C4-2B (cell line): ENCODE measurements at regions not wholly inside any gene's neighbourhood (a gene's known extent, or its start where the extent isn't known, plus 50 kb on each side); places are given as distances from the start of the nearest gene placed in this dataset.

Experiments
- H3K27ac ChIP-seq: fragments of 450-650 bp; 2 replicates; pipeline ENCODE4 v1.5.1; 2017
- ZFX ChIP-seq: fragments of 450-650 bp; IDR thresholded peaks from 2 replicates; pipeline ENCODE4 v1.6.1; 2017
- TF ChIP-seq, protein P1 (sequence below): fragments of 450-650 bp; conservative IDR thresholded peaks from 2 replicates; pipeline ENCODE4 v1.5.1; 2017; ENCODE audit warnings: mild to moderate bottlenecking

DNA sequence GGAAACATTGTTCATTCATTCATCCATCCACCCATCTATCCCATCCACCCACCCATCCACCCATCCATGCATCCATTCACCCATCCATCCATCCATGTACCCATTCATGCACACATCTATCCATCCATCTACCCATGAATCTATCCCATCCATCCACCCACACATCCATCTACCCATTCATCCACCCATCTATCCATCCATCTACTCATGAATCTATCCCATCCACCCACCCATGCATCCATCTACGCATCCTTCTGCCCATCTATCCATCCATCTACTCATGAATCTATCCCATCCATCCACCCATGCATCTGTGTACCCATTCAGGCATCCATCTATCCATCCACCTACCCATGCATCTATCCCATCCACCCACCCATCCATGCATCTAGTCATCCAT lies 51.6 kb upstream of the URI1 start:
- H3K27ac ChIP-seq: no peak overlapping the region
- no peak for TF ChIP-seq ZFX
- TF ChIP-seq, protein P1, sequence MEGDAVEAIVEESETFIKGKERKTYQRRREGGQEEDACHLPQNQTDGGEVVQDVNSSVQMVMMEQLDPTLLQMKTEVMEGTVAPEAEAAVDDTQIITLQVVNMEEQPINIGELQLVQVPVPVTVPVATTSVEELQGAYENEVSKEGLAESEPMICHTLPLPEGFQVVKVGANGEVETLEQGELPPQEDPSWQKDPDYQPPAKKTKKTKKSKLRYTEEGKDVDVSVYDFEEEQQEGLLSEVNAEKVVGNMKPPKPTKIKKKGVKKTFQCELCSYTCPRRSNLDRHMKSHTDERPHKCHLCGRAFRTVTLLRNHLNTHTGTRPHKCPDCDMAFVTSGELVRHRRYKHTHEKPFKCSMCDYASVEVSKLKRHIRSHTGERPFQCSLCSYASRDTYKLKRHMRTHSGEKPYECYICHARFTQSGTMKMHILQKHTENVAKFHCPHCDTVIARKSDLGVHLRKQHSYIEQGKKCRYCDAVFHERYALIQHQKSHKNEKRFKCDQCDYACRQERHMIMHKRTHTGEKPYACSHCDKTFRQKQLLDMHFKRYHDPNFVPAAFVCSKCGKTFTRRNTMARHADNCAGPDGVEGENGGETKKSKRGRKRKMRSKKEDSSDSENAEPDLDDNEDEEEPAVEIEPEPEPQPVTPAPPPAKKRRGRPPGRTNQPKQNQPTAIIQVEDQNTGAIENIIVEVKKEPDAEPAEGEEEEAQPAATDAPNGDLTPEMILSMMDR: no peak
